ENCODE measurements at regions not wholly inside any gene's neighbourhood (a gene's known extent, or its start where the extent isn't known, plus 50 kb on each side); places are given as distances from the start of the nearest gene placed in this dataset.

DNA sequence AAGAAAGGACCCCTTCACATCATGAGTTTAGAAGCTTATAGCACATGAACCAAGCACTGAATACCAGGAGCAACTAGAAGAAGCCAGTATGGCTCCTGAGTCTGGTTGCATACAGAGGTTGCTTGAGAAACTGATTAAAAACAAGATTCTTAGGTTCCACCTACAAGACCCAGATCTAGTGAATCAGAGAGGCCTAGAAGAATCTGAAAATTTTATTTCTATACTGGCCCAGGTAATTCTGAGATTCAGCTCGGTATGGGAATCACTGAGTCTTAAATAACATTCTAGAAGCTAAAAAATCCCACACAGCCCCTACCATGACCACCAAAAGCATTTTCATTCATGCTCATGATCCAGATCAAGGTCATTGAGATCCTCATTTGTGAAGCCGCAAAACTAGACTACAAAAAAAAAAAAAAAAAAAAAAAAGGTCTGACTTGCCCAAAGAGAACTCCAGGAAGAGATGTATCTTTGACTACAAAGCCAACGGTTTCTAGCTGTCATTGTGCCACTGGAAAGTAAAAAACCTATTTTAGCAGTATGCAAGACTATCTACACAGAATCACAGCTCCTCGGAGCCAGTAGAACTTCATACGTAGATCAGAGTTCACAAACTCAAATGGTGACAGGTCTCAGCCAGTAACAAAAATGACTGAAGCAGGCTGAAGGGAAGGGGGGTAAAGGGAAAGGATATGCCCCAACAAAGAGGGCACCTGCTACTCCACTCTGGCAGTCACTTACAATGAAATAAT, 168.4 kb upstream of the EGLN3 start:
- H3K4me1 ChIP-seq (ENCODE audit: control insufficient read depth in 1 of 2, insufficient read depth in 2 of 2, low read length in 2 of 2), result no peaks in the 10 kb centered on the region
- H3K36me3 ChIP-seq (ENCODE audit: control insufficient read depth in 1 of 2, insufficient read depth in 2 of 2, low read length in 1 of 2), result no peaks in the 10 kb centered on the region
- H3K4me3 ChIP-seq (ENCODE audit: low read length in 2 of 2), result no peak overlapping the region
- no peak for DNase-seq
- 88 to 90% methylated on average over 5 of the region's 5 CpGs for WGBS, 2 donors
- no peaks in the 10 kb centered on the region for H3K27me3 ChIP-seq (ENCODE audit: control insufficient read depth in 1 of 2, insufficient read depth in 2 of 2, low read length in 1 of 2)
- H3K9me3 ChIP-seq (ENCODE audit: control insufficient read depth, low read length), result no peaks in the 10 kb centered on the region
- ATAC-seq (ENCODE audit: low FRiP score), result no peak
- no peak overlapping the region for H3K27ac ChIP-seq (ENCODE audit: low read depth in 1 of 2, low read length in 2 of 2)
- intact Hi-C loops (cut with DNase I), result no loop called here

DNA sequence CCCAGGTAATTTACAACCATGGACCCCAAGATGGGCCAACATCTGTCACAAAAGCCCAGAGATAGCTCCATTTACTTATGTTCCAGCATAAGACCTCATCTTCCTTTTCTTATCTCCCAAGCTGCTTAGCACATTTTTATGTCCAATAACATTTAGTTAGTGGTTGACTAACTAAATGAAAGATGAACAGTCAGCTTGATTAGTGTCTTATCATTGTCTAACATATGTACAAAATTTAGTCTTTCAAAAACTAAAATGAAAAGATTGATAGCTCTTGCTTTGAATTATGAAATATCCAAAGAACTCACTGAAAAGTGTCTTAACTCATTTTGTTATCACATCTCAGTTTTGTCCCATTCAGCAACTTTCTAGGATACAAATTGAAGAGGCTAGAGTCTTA, 163.1 kb upstream of the EGLN3 start:
- no peaks in the 10 kb centered on the region for H3K36me3 ChIP-seq (ENCODE audit: control insufficient read depth in 1 of 2, insufficient read depth in 2 of 2, low read length in 1 of 2)
- intact Hi-C loops (cut with DNase I), result no loop called here
- no peak overlapping the region for H3K4me3 ChIP-seq (ENCODE audit: low read length in 2 of 2)
- no peaks in the 10 kb centered on the region for H3K4me1 ChIP-seq (ENCODE audit: control insufficient read depth in 1 of 2, insufficient read depth in 2 of 2, low read length in 2 of 2)
- no peak overlapping the region for H3K27ac ChIP-seq (ENCODE audit: low read depth in 1 of 2, low read length in 2 of 2)
- no peaks in the 10 kb centered on the region for H3K9me3 ChIP-seq (ENCODE audit: control insufficient read depth, low read length)
- no peaks in the 10 kb centered on the region for H3K27me3 ChIP-seq (ENCODE audit: control insufficient read depth in 1 of 2, insufficient read depth in 2 of 2, low read length in 1 of 2)
- ATAC-seq (ENCODE audit: low FRiP score), result no peak
- DNase-seq, result no peak

DNA sequence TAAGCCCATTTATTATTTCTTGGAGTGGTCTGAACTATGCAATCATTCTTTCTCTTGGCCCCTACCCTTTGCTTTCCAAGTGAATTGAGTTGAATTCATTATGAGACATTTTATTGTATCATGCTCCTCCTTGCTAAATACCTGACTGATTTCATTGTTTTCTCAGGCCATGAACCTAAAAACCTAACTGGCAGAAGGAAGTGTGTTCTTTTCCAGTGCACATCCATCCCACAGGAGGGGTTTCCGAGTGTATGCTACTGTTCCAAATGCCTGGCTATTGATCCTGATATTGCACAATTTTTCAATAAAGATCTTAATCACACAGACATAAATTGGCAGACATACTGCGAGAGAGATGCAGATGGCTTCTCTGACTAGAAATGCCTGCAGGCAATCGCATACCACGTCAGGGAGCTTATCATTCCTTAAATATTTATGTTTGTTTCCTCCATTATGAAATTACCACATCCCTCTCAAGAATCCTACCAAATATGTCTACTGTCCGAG, 162.2 kb upstream of the EGLN3 start:
- 38% methylated on average over 5 of the region's 5 CpGs for WGBS, 2 donors
- Histone ChIP-seq H3K4me1 (ENCODE audit: control insufficient read depth in 1 of 2, insufficient read depth in 2 of 2, low read length in 2 of 2) (no peaks in the 10 kb centered on the region), H3K27ac (ENCODE audit: low read depth in 1 of 2, low read length in 2 of 2) (no peak overlapping the region), H3K36me3 (ENCODE audit: control insufficient read depth in 1 of 2, insufficient read depth in 2 of 2, low read length in 1 of 2) (no peaks in the 10 kb centered on the region), H3K27me3 (ENCODE audit: control insufficient read depth in 1 of 2, insufficient read depth in 2 of 2, low read length in 1 of 2) (no peaks in the 10 kb centered on the region), H3K9me3 (ENCODE audit: control insufficient read depth, low read length) (no peaks in the 10 kb centered on the region), H3K4me3 (ENCODE audit: low read length in 2 of 2) (no peak overlapping the region)
- intact Hi-C loops (cut with DNase I), result no loop called here
- ATAC-seq (ENCODE audit: low FRiP score), result no peak
- DNase-seq, result no peak

DNA sequence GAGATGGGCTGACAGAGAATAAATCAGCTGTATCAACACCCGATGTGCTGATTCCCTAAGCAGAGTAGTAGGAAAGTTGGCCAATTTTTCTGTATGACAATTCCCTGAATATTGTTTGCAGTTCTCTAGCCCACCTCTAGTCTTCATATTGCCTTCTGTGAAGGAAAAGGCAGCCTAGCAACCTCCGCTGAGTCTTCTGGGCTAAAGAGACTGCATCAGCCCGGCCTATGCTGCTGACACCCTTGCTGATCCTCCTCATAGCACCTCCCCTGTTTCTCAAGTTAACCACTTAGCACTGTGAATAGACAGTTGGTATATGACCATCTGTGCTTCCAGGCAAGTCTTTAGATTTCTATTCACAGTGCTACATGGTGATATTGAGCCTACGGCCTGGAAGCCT, 161.1 kb upstream of the EGLN3 start:
- DNase-seq, result no peak
- no peaks in the 10 kb centered on the region for H3K27me3 ChIP-seq (ENCODE audit: control insufficient read depth in 1 of 2, insufficient read depth in 2 of 2, low read length in 1 of 2)
- no peaks in the 10 kb centered on the region for H3K36me3 ChIP-seq (ENCODE audit: control insufficient read depth in 1 of 2, insufficient read depth in 2 of 2, low read length in 1 of 2)
- no peak overlapping the region for H3K27ac ChIP-seq (ENCODE audit: low read depth in 1 of 2, low read length in 2 of 2)
- ATAC-seq (ENCODE audit: low FRiP score), result no peak
- H3K4me1 ChIP-seq (ENCODE audit: control insufficient read depth in 1 of 2, insufficient read depth in 2 of 2, low read length in 2 of 2), result no peaks in the 10 kb centered on the region
- intact Hi-C loops (cut with DNase I), result no loop called here
- no peak overlapping the region for H3K4me3 ChIP-seq (ENCODE audit: low read length in 2 of 2)
- WGBS, 2 donors, result 89 to 91% methylated on average over 4 of the region's 4 CpGs
- H3K9me3 ChIP-seq (ENCODE audit: control insufficient read depth, low read length), result no peaks in the 10 kb centered on the region

DNA sequence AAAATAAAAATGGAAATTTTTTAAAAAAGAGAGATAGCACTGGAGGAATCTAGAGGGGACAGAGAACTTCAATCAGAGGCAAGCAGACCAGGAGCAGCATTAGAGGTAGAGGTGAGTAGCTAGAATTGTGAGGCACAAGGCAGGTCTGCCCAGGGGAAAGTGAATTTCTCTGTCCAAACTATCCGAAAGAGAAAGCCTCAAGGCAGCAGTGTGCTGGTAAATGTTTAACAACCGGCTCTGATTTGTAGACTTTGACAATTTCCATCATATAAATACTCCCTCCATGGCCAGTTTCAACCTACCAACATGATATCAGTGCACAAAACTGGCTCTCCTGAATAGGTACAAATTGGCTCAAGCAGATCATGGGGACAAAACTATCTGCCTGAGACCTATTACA, 160.6 kb upstream of the EGLN3 start:
- no peak overlapping the region for H3K27ac ChIP-seq (ENCODE audit: low read depth in 1 of 2, low read length in 2 of 2)
- DNase-seq, result no peak
- no peaks in the 10 kb centered on the region for H3K9me3 ChIP-seq (ENCODE audit: control insufficient read depth, low read length)
- no peaks in the 10 kb centered on the region for H3K27me3 ChIP-seq (ENCODE audit: control insufficient read depth in 1 of 2, insufficient read depth in 2 of 2, low read length in 1 of 2)
- no peaks in the 10 kb centered on the region for H3K36me3 ChIP-seq (ENCODE audit: control insufficient read depth in 1 of 2, insufficient read depth in 2 of 2, low read length in 1 of 2)
- intact Hi-C loops (cut with DNase I), result no loop called here
- ATAC-seq (ENCODE audit: low FRiP score), result no peak
- H3K4me1 ChIP-seq (ENCODE audit: control insufficient read depth in 1 of 2, insufficient read depth in 2 of 2, low read length in 2 of 2), result no peaks in the 10 kb centered on the region
- no peak overlapping the region for H3K4me3 ChIP-seq (ENCODE audit: low read length in 2 of 2)
- 83 to 94% methylated on average over 2 of the region's 2 CpGs for WGBS, 2 donors

DNA sequence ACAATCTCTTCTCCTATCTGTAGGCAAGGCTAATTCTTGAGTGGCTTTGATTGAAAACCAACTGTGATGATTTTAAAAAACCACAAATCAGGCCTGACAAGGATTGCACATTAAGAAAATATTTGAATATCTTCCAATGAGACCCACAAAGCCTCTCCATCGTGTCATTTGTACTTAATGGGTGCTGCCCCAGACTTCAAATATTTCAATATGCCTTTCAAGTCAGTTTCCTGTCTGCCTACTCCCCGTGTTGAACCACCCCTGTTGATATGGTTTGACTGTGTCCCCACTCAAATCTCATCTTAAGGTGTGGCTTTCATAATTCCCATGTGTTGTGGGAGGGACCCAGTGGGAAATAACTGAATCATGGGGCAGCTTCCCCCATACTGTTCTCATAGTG, 159.7 kb upstream of the EGLN3 start:
- Histone ChIP-seq H3K4me3 (ENCODE audit: low read length in 2 of 2) (no peak overlapping the region), H3K4me1 (ENCODE audit: control insufficient read depth in 1 of 2, insufficient read depth in 2 of 2, low read length in 2 of 2) (no peaks in the 10 kb centered on the region), H3K27ac (ENCODE audit: low read depth in 1 of 2, low read length in 2 of 2) (no peak overlapping the region), H3K36me3 (ENCODE audit: control insufficient read depth in 1 of 2, insufficient read depth in 2 of 2, low read length in 1 of 2) (no peaks in the 10 kb centered on the region), H3K27me3 (ENCODE audit: control insufficient read depth in 1 of 2, insufficient read depth in 2 of 2, low read length in 1 of 2) (no peaks in the 10 kb centered on the region), H3K9me3 (ENCODE audit: control insufficient read depth, low read length) (no peaks in the 10 kb centered on the region)
- intact Hi-C loops (cut with DNase I), result no loop called here
- 72 to 78% methylated on average over 2 of the region's 2 CpGs for WGBS, 2 donors
- ATAC-seq (ENCODE audit: low FRiP score) (no peak), DNase-seq (no peak)

DNA sequence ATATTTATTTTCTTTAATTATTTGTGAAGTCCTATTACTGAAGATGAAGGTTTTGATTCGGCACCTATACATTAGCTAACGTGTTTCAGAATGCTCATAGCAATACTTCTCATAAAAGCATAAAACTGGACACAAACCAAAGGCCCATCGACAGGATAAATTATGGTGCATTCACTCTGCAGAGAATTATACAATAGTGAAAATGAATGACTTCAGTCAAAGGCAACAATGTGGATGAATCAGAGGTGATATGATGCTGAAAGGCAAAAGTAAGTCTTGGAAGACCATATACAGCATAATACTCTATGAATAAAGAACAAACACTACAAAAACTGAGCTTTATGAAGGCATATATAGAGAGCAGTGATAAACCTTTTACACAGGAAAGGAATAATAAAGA, 156.6 kb upstream of the EGLN3 start:
- no peaks in the 10 kb centered on the region for H3K4me1 ChIP-seq (ENCODE audit: control insufficient read depth in 1 of 2, insufficient read depth in 2 of 2, low read length in 2 of 2)
- 92 to 95% methylated on average over 3 of the region's 3 CpGs for WGBS, 2 donors
- no peak overlapping the region for H3K4me3 ChIP-seq (ENCODE audit: low read length in 2 of 2)
- no peak overlapping the region for H3K27ac ChIP-seq (ENCODE audit: low read depth in 1 of 2, low read length in 2 of 2)
- intact Hi-C loops (cut with DNase I), result no loop called here
- no peak for DNase-seq
- ATAC-seq (ENCODE audit: low FRiP score), result no peak
- H3K27me3 ChIP-seq (ENCODE audit: control insufficient read depth in 1 of 2, insufficient read depth in 2 of 2, low read length in 1 of 2), result no peaks in the 10 kb centered on the region
- H3K9me3 ChIP-seq (ENCODE audit: control insufficient read depth, low read length), result no peaks in the 10 kb centered on the region
- no peaks in the 10 kb centered on the region for H3K36me3 ChIP-seq (ENCODE audit: control insufficient read depth in 1 of 2, insufficient read depth in 2 of 2, low read length in 1 of 2)

DNA sequence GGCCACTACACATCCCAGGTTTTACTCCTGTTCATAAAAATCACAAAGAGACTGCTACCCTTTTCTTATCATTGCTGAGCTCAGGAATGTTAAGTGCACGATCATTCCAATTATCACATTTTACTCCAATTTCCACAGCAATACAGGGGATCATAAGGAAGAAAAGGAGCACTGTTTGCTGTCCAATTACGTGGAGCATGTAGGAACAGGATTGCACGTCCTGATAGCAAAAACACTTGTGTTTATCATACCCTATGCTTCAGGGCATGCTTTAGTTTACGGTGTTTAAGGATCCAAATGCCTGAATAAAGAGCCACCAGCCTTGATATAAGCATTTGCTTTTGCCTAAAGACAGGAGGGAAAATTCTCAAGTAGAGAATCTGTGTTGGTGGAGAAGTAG, 155.4 kb upstream of the EGLN3 start:
- no peaks in the 10 kb centered on the region for H3K27me3 ChIP-seq (ENCODE audit: control insufficient read depth in 1 of 2, insufficient read depth in 2 of 2, low read length in 1 of 2)
- no peak for DNase-seq
- H3K27ac ChIP-seq (ENCODE audit: low read depth in 1 of 2, low read length in 2 of 2), result no peak overlapping the region
- no peaks in the 10 kb centered on the region for H3K9me3 ChIP-seq (ENCODE audit: control insufficient read depth, low read length)
- no peak for ATAC-seq (ENCODE audit: low FRiP score)
- 90 to 91% methylated on average over 4 of the region's 4 CpGs for WGBS, 2 donors
- intact Hi-C loops (cut with DNase I), result no loop called here
- no peak overlapping the region for H3K4me3 ChIP-seq (ENCODE audit: low read length in 2 of 2)
- no peaks in the 10 kb centered on the region for H3K36me3 ChIP-seq (ENCODE audit: control insufficient read depth in 1 of 2, insufficient read depth in 2 of 2, low read length in 1 of 2)
- H3K4me1 ChIP-seq (ENCODE audit: control insufficient read depth in 1 of 2, insufficient read depth in 2 of 2, low read length in 2 of 2), result no peaks in the 10 kb centered on the region

DNA sequence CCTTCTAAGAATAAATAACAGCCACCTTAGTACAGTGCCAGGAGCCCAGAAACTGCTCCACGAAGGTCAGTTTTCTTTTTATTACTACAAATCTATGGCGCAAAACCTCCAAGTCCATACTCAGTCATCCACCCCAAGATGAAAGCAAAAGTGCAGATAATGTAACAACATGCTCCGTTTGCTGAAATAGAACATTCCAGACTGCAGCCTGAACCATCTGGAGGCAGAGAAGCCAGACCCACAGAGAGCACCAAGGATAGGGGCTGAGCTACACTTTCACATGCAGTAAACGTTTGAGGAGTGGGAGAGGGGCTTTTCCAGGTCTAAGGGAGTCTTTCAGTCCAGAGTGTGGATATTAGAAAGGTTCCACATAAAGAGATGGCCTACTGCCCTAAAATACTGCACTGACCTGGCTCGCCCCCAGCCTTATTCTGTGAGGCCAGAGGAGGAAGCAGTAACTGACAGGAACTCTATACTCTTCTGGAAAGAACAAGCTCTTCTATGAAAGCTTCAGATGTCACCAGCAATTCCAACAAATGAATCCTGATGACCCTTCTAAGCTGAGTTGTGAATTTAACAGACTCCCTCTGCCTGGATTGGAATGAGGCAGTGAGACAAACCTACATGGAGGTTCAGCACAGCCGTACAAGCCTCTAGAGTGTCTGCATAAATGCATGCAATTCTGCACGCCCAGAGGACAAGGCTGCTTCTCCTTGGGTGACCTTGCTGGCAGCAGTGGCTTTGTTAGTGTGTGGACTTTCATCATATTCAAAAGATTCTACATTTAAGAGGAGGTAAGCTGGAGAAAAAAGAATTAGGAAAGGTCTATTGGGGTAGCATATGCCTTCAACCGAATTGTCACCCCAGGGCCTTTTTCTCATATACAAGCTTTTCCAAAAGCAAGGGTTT, 153.9 kb upstream of the EGLN3 start:
- Histone ChIP-seq H3K9me3 (ENCODE audit: control insufficient read depth, low read length) (no peaks in the 10 kb centered on the region), H3K27me3 (ENCODE audit: control insufficient read depth in 1 of 2, insufficient read depth in 2 of 2, low read length in 1 of 2) (no peaks in the 10 kb centered on the region), H3K36me3 (ENCODE audit: control insufficient read depth in 1 of 2, insufficient read depth in 2 of 2, low read length in 1 of 2) (no peaks in the 10 kb centered on the region), H3K4me1 (ENCODE audit: control insufficient read depth in 1 of 2, insufficient read depth in 2 of 2, low read length in 2 of 2) (no peaks in the 10 kb centered on the region), H3K4me3 (ENCODE audit: low read length in 2 of 2) (no peak overlapping the region), H3K27ac (ENCODE audit: low read depth in 1 of 2, low read length in 2 of 2) (no peak overlapping the region)
- ATAC-seq (ENCODE audit: low FRiP score), result no peak
- WGBS, 2 donors, result 47 to 52% methylated on average over 8 of the region's 8 CpGs
- intact Hi-C loops (cut with DNase I), result no loop called here
- no peak for DNase-seq
